ENCODE measurements at regions not wholly inside any gene's neighbourhood (a gene's known extent, or its start where the extent isn't known, plus 50 kb on each side); places are given as distances from the start of the nearest gene placed in this dataset.

GRCh38 chr4:115334736-115335411 lies 221.5 kb upstream of the NDST4 start:
- no peak for TF ChIP-seq CTCF (IDR thresholded peaks at IDR 0.05; ENCODE audit: low read depth, low read length, missing control alignments)
- no peak overlapping the region for H3K4me3 ChIP-seq (ENCODE audit: low read depth, low read length)
- in situ Hi-C loops (cut with HindIII; ENCODE audit: low sequenced_read_pairs): no loop called here
- no peak for DNase-seq (ENCODE audit: low read depth)

- no peak for DNase-seq (ENCODE audit: low read depth)
- in situ Hi-C loops (cut with HindIII; ENCODE audit: low sequenced_read_pairs): no loop called here
- TF ChIP-seq CTCF (IDR thresholded peaks at IDR 0.05; ENCODE audit: low read depth, low read length, missing control alignments): no peak
- no peak overlapping the region for H3K4me3 ChIP-seq (ENCODE audit: low read depth, low read length)
Measured at GRCh38 chr4:115332078-115332477, 218.7 kb upstream of the NDST4 start.

- DNase-seq (ENCODE audit: low read depth): no peak
Measured at GRCh38 chr4:115331241-115331640, 217.8 kb upstream of the NDST4 start.

GRCh38 chr4:115325836-115326235 lies 212.4 kb upstream of the NDST4 start:
- no peak overlapping the region for H3K4me3 ChIP-seq (ENCODE audit: low read depth, low read length)
- in situ Hi-C loops (cut with HindIII; ENCODE audit: low sequenced_read_pairs): no loop called here
- DNase-seq (ENCODE audit: low read depth): no peak

More at GRCh38 chr4:115331241-115331640, 217.8 kb upstream of the NDST4 start:
- H3K4me3 ChIP-seq (ENCODE audit: low read depth, low read length): no peak overlapping the region
- in situ Hi-C loops (cut with HindIII; ENCODE audit: low sequenced_read_pairs): no loop called here
- TF ChIP-seq CTCF (IDR thresholded peaks at IDR 0.05; ENCODE audit: low read depth, low read length, missing control alignments): no peak

GRCh38 chr4:115323106-115323707 lies 209.8 kb upstream of the NDST4 start:
- in situ Hi-C loops (cut with HindIII; ENCODE audit: low sequenced_read_pairs): no loop called here
- peak; percentile 51 for DNase-seq (ENCODE audit: low read depth)
- no peak overlapping the region for H3K4me3 ChIP-seq (ENCODE audit: low read depth, low read length)
- TF ChIP-seq CTCF (IDR thresholded peaks at IDR 0.05; ENCODE audit: low read depth, low read length, missing control alignments): no peak

More at GRCh38 chr4:115325836-115326235, 212.4 kb upstream of the NDST4 start:
- TF ChIP-seq CTCF (IDR thresholded peaks at IDR 0.05; ENCODE audit: low read depth, low read length, missing control alignments): no peak

- no peak for TF ChIP-seq CTCF (IDR thresholded peaks at IDR 0.05; ENCODE audit: low read depth, low read length, missing control alignments)
- in situ Hi-C loops (cut with HindIII; ENCODE audit: low sequenced_read_pairs): no loop called here
- H3K4me3 ChIP-seq (ENCODE audit: low read depth, low read length): no peak overlapping the region
- no peak for DNase-seq (ENCODE audit: low read depth)
Measured at GRCh38 chr4:115315182-115315581, 201.8 kb upstream of the NDST4 start.
